HuH-7.5 (cell line): ENCODE measurements at regions not wholly inside any gene's neighbourhood (a gene's known extent, or its start where the extent isn't known, plus 50 kb on each side); places are given as distances from the start of the nearest gene placed in this dataset.
"Not testable (repeated sequence)": the region's sequence is repeated elsewhere in the genome, so short reads cannot be mapped to it uniquely, and the experiment has no call there.

Experiments used
- DNase-seq: peaks from one replicate; pipeline ENCODE4 v3.0.0; 2011; ENCODE audit warnings: low spot score

GRCh38 chr1:67584938-67585337 is 100.1 kb upstream of the GADD45A start:
- no peak for DNase-seq

GRCh38 chr1:67586596-67586995 is 98.4 kb upstream of the GADD45A start:
- no peak for DNase-seq

- DNase-seq = no peak
Measured at GRCh38 chr1:67588178-67588855, 96.7 kb upstream of the GADD45A start.

GRCh38 chr1:67589519-67590233 is 95.3 kb upstream of the GADD45A start:
- DNase-seq = no peak

- no peak for DNase-seq
Measured at GRCh38 chr1:67590329-67590728, 94.7 kb upstream of the GADD45A start.

GRCh38 chr1:67594764-67595163 is 90.2 kb upstream of the GADD45A start:
- DNase-seq = no peak

GRCh38 chr1:67596674-67597073 is 88.3 kb upstream of the GADD45A start:
- no peak for DNase-seq

GRCh38 chr1:67597336-67597735 is 87.7 kb upstream of the GADD45A start:
- DNase-seq = no peak

GRCh38 chr1:67599085-67599484 is 85.9 kb upstream of the GADD45A start:
- no peak for DNase-seq

- DNase-seq = no peak
Measured at GRCh38 chr1:67601539-67601938, 83.5 kb upstream of the GADD45A start.

- DNase-seq = no peak
Measured at GRCh38 chr1:67601955-67602354, 83.0 kb upstream of the GADD45A start.

GRCh38 chr1:67604778-67605177 is 80.2 kb upstream of the GADD45A start:
- no peak for DNase-seq

- DNase-seq = no peak
Measured at GRCh38 chr1:67605209-67605780, 79.7 kb upstream of the GADD45A start.

GRCh38 chr1:67607286-67607685 is 77.7 kb upstream of the GADD45A start:
- no peak for DNase-seq

- no peak for DNase-seq
Measured at GRCh38 chr1:67607699-67608098, 77.3 kb upstream of the GADD45A start.

GRCh38 chr1:67608661-67609576 is 76.1 kb upstream of the GADD45A start:
- no peak for DNase-seq

GRCh38 chr1:67609577-67610341 is 75.2 kb upstream of the GADD45A start:
- no peak for DNase-seq

GRCh38 chr1:67610450-67610849 is 74.6 kb upstream of the GADD45A start:
- DNase-seq = no peak

GRCh38 chr1:67611846-67612245 is 73.2 kb upstream of the GADD45A start:
- no peak for DNase-seq

GRCh38 chr1:67612788-67613241 is 72.2 kb upstream of the GADD45A start:
- no peak for DNase-seq

- DNase-seq = not testable (repeated sequence)
Measured at GRCh38 chr1:67613479-67613878, 71.5 kb upstream of the GADD45A start.
